SU-DHL-6 (cell line): ENCODE measurements at regions not wholly inside any gene's neighbourhood (a gene's known extent, or its start where the extent isn't known, plus 50 kb on each side); places are given as distances from the start of the nearest gene placed in this dataset.

ENCODE experiments used
- EZH2phosphoT487 ChIP-seq: fragments of 200-600 bp; sonication (generic), shearing (Covaris generic); conservative IDR thresholded peaks from 2 replicates; pipeline ENCODE4 v1.6.1; 2018; ENCODE audit warnings: mild to moderate bottlenecking, antibody characterized with exemption, low read length, moderate library complexity, mixed read lengths
- TF ChIP-seq, protein P1 (sequence below): fragments of 200-600 bp; sonication (generic); IDR thresholded peaks from one replicate; pipeline ENCODE4 v1.5.1; 2017; ENCODE audit warnings: antibody characterized with exemption, mild to moderate bottlenecking, low read length, moderate library complexity; ENCODE audit not compliant: insufficient read depth, poor library complexity, severe bottlenecking

DNA sequence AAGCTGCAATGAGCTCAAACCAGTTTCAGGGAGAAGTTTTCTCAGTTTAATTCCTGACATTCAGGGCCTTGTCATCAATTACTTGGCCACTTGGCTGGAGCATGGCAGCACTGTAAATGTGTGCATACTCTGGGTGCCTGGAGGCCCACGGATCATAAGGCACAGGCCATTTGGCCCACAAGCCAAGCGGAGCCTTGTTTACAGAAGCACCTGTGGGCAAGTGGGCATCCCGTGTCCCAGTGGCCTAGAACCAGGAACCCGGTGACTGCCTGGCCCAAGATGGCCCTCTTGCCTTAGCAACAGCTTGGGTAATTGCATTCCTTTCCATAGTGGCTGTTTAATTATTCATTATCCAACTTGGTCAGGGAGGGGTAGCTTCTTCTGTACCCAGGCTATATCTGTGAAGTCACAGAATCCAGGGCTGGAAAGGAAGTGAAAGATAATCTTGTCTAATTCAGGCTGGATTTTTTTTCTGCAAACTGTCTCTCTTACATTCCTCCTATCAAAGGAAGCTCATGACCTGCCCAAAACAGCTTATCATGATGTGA lies 426.4 kb upstream of the ZMIZ1 start:
- TF ChIP-seq EZH2phosphoT487 = no peak
- TF ChIP-seq, protein P1, sequence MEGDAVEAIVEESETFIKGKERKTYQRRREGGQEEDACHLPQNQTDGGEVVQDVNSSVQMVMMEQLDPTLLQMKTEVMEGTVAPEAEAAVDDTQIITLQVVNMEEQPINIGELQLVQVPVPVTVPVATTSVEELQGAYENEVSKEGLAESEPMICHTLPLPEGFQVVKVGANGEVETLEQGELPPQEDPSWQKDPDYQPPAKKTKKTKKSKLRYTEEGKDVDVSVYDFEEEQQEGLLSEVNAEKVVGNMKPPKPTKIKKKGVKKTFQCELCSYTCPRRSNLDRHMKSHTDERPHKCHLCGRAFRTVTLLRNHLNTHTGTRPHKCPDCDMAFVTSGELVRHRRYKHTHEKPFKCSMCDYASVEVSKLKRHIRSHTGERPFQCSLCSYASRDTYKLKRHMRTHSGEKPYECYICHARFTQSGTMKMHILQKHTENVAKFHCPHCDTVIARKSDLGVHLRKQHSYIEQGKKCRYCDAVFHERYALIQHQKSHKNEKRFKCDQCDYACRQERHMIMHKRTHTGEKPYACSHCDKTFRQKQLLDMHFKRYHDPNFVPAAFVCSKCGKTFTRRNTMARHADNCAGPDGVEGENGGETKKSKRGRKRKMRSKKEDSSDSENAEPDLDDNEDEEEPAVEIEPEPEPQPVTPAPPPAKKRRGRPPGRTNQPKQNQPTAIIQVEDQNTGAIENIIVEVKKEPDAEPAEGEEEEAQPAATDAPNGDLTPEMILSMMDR = no peak
